ENCODE measurements at regions not wholly inside any gene's neighbourhood (a gene's known extent, or its start where the extent isn't known, plus 50 kb on each side); places are given as distances from the start of the nearest gene placed in this dataset.

GRCh38 chr12:115541891-115542421 lies 735.5 kb downstream of the MED13L start:
- no peak for TF ChIP-seq CTCF (conservative IDR thresholded peaks at IDR 0.05)
- TF ChIP-seq ZFX (IDR thresholded peaks at IDR 0.05) = no peak

Measured in C4-2B (cell line).